HG02571 (cell line): ENCODE measurements at regions not wholly inside any gene's neighbourhood (a gene's known extent, or its start where the extent isn't known, plus 50 kb on each side); places are given as distances from the start of the nearest gene placed in this dataset.

Experiments used
- ATAC-seq: cut with Tn5 transposase; IDR thresholded peaks from one replicate; pipeline ENCODE4 v1.9.1; 2021; ENCODE audit warnings: mild to moderate bottlenecking, moderate library complexity; ENCODE audit not compliant: unreplicated experiment

DNA sequence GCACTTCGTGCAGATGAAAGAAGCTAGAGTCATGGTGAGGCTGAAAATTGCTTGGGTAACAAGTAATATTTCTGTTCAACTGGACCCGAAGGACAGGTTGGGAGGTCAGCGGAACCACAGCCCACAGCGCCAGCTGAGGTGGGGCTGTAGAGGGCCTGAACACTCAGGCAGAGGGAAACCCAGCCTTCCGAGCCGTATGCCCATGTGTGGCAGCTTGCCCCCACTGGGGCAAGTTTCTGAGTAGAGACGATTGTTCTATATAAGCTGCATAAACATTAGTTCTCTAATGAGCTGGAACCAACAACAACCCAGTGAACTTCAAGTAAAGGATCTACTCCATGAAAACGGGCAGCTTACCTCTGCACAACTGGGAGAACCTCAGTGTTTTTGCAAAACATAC lies 58.4 kb upstream of the TNS3 start:
- no peak for ATAC-seq

GRCh38 chr7:47639495-47640110 lies 57.7 kb upstream of the TNS3 start:
- ATAC-seq: no peak

- no peak for ATAC-seq
Measured at GRCh38 chr7:47638679-47639315, 56.9 kb upstream of the TNS3 start.

- no peak for ATAC-seq
Measured at GRCh38 chr7:47636433-47637175, 54.7 kb upstream of the TNS3 start.

GRCh38 chr7:47636081-47636432 lies 54.1 kb upstream of the TNS3 start:
- no peak for ATAC-seq

DNA sequence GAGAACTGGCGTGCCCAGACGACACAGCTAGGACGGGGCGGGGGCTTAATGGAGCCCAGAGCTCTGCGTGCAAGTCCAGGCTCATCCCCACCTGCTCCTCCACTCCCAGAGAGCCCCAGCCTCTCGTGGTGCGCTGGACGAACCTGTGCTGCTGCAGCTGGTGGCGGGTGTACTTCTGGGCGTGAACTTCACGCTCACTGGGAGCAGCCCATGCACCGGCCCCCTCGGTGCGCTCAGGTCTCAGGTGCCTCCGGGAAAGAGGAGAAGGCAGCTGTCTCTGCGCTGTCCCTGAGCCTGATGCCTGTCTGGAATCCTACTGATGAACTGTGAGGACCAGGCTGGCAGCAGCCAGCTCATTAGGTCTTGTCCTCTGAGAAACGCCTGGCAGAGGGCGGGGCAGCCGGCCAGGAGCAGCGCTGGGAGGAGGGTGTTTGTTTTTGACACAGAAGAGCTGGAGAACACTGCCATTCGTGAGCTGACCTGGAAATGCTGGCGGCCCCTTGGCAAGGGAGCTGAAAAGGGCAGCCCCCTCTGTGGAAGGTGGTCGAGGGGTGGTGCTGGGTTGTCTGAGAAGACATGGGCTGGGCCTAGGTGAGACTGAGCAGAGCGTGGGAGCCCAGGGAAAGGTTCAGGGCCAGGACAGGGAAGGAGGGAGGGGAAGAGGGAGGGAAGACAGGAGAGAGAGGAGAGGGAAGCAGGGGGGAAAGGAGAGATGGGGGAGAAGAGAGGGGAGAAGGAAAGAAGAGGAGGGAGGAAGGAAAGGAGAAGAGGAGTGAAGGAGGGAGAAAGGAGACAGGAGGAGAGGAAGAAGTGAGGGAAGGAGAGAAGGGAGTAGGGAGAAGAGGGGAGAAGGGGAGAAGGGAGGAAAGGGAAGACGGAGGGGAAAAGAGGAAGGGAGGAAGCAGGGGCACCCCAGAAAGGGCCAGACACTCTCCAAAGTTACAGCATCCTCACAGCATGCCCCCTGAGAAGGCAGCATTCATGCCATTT lies 53.5 kb upstream of the TNS3 start:
- no peak for ATAC-seq

DNA sequence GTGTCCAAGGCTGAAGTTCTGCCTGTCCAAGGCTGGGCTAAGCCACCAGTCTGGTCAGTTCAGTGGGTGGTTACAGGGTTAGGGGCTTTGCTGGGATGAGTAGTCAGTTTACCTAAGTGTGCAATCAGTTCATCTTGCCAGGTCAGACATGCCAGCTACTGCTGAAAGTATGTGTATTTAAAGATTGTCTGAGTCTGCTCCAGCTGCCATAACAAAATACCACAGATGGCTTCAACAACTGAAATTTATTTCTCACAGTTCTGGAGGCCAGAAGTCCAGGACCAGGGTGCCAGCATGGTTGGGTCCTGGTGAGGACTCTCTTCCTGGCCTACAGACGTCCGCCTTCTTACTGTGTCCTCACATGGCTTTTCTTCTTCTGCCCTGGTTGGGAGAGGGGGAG lies 52.4 kb upstream of the TNS3 start:
- ATAC-seq: no peak

- ATAC-seq: no peak
Measured at GRCh38 chr7:47633134-47633533, 51.2 kb upstream of the TNS3 start.
